ENCODE measurements at regions not wholly inside any gene's neighbourhood (a gene's known extent, or its start where the extent isn't known, plus 50 kb on each side); places are given as distances from the start of the nearest gene placed in this dataset.
"Not testable (repeated sequence)": the region's sequence is repeated elsewhere in the genome, so short reads cannot be mapped to it uniquely, and the experiment has no call there.

DNA sequence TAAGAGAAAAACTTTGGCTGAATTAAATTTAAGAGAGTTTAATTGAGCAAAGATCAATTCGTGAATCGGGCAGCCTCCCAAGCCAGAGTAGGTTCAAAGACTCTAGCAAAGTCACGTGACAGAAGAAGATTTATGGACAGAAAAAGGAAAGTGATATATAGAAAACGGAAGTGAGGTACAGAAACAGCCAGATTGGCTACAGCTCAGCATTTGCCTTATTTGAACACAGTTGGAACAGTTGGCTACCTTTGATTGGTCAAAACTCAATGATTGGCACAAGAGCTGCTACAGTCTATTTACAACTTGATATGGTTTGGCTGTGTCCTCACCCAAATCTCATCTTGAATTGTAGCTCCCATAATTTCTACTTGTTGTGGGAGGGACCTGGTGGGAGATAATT, 102.6 kb downstream of the PLG start:
- H3K4me3 ChIP-seq (ENCODE audit: low read length) = no peak overlapping the region
- no peak for DNase-seq (ENCODE audit: low read depth, low spot score)

DNA sequence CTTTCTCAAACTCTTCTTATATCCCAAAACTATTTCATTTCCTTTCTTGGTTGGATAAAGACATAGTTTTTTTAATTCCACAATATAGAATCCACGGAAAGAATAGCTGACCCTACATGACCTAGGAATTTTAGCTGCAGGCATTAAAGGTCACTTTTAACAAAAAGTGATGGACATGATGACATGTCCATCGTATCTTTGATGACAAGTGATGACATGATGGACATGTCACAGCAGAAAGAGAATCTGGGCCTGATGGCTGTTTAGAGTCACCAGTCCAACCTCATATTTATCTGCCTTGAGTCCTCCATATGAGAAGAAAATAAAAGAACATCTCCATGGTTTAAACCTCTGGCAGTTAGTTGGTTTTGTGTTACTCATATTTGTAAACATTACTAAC, 106.2 kb downstream of the PLG start:
- DNase-seq (ENCODE audit: low read depth, low spot score) = no peak
- H3K4me3 ChIP-seq (ENCODE audit: low read length) = no peak overlapping the region

DNA sequence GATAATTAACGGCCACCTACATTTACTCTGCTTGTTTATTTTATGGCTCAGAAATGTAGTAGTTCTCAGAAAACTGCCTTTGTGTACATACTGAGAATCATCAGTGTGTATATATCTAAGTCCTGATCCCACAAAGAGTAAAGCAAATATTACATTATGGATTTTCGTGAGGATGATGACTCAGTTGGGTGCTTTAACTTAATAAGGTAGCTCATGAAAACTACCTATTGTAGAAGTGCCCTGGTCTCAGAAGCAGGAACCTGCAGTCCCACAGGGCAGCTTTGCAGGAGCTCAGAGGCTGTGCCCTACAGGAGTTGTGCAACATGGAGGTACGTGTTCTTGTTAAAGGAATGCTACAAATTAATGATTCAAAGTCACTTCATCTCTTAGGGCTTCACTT, 108.2 kb downstream of the PLG start:
- no peak for DNase-seq (ENCODE audit: low read depth, low spot score)
- no peak overlapping the region for H3K4me3 ChIP-seq (ENCODE audit: low read length)

DNA sequence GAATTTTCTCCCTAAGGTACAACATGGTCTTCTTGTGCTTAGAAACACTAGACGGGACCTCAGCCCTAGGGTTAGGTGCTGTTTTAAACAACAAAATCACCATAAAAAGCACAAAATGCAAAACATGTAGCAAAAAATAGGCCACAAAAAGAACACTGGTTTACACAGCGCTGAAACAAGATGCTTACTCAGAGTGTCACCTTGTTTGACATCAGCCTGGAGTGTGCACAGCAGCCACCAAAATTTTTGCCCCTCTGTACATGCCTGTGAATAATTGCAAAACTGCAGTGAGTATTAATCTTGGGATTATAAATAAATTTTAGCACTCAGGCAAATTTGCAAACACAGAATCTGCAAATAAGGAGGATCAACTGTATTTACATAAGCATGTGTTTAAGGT, 110.1 kb downstream of the PLG start:
- no peak for DNase-seq (ENCODE audit: low read depth, low spot score)
- no peak overlapping the region for H3K4me3 ChIP-seq (ENCODE audit: low read length)

DNA sequence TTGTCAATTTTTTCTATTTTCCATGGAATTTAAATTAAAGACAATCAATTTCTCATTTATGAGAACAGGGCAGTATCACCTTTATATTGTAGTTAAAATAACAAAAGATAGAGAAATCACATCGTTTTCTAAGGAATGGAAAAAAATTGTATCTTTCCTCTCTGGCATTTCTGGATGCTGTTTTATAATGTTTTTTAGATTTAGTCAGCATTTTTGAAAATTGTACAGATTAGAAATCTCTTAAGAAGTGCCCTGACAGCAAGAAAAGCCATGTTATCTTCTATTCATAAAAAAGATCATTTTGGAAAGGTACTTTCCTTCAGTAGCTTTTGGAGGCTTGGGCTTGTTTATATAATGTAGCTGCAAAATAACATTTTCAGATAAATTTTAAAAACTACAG, 116.9 kb downstream of the PLG start:
- no peak overlapping the region for H3K4me3 ChIP-seq (ENCODE audit: low read length)
- no peak for DNase-seq (ENCODE audit: low read depth, low spot score)

DNA sequence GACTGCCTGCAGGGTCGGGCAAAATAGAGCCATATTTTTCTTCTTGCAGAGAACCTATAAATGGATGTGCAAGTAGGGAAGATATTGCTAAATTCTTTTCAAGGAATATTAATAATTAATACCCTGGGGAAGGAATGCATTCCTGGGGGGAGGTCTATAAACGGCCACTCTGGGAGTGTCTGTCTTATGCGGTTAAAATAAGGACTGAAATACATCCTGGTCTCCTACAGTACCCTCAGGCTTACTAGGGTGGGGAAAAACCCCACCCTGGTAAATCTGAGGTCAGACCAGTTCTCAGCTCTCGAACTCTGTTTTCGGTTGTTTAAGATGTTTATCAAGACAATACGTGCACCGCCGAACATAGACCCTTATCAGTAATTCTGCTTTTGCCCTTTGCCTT, 118.6 kb downstream of the PLG start:
- not testable (repeated sequence) for H3K4me3 ChIP-seq (ENCODE audit: low read length); DNase-seq (ENCODE audit: low read depth, low spot score)

DNA sequence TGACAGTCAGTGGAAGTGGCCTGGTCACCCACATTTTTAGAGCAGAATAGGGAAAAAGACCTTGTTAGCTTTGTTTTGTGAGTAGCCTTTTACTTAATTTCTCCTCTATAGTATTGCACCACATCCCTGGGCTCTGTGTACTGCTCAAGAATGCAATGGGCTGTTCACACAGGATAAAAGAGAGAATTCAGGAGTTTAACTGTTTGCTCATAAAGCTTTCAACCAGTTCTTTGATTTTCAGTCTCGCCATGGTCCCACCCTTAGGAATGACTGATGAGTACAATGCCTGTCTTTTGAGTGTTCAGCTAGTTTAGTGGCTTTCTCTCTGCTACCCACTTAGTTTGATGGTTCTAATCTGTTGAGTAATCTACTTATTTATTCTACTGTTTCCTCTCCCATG, 129.7 kb downstream of the PLG start:
- no peak for DNase-seq (ENCODE audit: low read depth, low spot score)
- no peak overlapping the region for H3K4me3 ChIP-seq (ENCODE audit: low read length)

DNA sequence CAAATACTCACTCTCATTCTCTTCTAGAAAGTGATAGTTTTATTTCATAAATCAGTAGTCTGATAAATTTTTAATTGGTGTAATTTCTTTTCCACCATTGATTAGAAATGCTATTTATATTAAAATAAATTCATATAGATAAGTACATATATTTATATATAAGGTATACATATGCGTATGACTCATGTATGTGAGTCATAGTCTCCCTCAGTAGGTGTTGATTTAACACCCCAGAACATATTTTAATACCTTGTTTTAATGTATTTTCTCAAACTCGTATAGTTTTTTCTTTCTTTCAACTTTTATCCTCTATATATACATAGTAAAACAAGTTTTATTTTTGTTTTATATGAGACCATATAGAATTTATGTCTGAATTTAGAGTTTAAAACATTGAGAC, 130.4 kb downstream of the PLG start:
- no peak for DNase-seq (ENCODE audit: low read depth, low spot score)

DNA sequence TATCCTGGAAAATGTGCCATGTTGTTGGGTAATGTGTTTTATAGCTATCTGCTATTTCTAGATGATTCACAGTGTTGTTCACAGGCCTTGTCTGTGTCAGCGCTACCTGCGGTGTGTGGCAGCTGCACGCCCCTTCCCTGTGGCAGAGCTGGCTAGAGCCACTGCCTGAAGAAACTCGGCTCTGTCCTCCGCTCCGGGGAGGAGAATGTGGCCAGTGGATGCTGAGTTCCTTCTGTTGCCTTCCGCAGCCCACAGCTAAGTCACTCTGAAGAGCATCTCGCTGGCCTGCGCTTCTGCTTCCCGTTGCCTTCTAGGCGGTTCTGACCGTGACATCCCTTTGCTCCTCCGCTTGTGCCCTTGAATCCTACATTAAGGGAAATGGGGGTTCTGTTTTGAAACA, 135.1 kb downstream of the PLG start:
- DNase-seq (ENCODE audit: low read depth, low spot score) = no peak
- no peak overlapping the region for H3K4me3 ChIP-seq (ENCODE audit: low read length)

More for the DNA sequence above, 130.4 kb downstream of the PLG start:
- no peak overlapping the region for H3K4me3 ChIP-seq (ENCODE audit: low read length)

DNA sequence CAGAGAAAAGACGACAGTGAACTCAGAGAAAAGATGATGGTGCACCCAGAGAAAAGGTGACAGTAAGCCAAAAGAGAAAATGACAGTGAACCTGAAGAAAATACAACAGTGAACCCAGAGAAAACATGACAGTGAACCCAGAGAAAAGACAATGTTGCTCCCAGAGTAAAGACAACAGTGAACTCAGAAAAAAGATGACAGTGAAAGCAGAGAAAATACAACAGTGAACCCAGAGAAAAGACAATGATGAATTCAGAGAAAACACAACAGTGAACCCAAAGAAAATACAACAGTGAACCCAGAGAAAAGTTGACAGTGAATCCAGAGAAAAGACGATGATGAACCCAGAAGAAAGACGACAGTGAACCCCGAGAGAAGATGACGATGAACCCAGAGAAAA, 140.5 kb upstream of the MAP3K4 start:
- DNase-seq (ENCODE audit: low read depth, low spot score) = no peak
- no peak overlapping the region for H3K4me3 ChIP-seq (ENCODE audit: low read length)

DNA sequence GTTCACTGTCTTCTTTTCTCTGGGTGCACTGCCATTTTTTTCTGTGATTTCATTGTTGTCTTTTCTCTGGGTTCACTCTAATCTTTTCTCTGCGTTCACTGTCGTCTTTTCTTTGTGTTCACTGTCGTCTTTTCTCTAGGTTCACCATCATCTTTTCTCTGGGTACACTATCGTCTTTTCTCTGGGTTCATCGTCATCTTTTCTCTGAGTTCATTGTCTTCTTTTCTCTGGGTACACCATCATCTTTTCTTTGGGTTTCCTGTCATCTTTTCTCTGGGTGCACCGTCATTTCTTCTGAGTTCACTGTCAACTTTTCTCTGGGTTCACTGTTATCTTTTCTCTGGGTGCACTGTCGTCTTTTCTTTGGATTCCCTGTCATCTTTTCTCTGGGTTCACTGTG, 137.6 kb upstream of the MAP3K4 start:
- no peak overlapping the region for H3K4me3 ChIP-seq (ENCODE audit: low read length)
- no peak for DNase-seq (ENCODE audit: low read depth, low spot score)

DNA sequence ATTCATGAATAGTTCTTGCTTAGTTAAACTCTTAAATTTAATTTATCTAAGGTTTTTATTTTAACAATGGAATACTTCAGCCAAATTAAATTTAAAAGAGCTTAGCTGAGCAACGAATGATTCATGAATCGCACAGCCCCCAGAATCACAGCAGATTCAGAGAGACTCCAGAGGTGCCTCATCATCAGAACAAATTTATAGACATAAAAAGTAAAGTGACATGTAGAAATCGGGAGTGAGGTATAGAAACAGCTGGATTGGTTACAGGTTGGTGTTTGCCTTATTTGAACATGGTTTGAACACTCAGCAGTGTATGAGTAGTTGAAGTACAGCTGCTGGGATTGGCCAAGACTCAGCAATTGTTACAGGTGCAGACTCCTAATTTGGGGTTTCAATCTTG, 132.7 kb upstream of the MAP3K4 start:
- no peak for DNase-seq (ENCODE audit: low read depth, low spot score)
- no peak overlapping the region for H3K4me3 ChIP-seq (ENCODE audit: low read length)

DNA sequence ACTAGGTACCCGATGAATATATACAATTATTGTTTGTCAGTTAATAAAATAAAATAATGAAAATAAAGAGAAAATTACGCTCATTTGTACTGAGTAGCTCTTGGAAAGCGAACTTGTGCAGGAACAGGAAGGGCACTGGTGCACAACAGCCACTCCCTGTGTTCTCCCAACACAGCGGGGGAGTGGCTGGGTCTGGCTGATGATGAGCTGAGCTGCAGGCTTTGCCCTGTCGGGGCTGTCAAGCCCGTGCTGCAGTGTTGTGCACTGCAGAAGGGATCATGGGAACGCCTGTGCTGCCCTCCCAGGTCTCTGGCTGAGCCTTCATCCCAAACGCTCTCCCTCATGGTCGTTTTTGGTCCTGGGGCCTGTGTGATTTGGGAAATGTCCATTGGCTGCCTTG, 131.7 kb upstream of the MAP3K4 start:
- H3K4me3 ChIP-seq (ENCODE audit: low read length) = no peak overlapping the region
- DNase-seq (ENCODE audit: low read depth, low spot score) = no peak

DNA sequence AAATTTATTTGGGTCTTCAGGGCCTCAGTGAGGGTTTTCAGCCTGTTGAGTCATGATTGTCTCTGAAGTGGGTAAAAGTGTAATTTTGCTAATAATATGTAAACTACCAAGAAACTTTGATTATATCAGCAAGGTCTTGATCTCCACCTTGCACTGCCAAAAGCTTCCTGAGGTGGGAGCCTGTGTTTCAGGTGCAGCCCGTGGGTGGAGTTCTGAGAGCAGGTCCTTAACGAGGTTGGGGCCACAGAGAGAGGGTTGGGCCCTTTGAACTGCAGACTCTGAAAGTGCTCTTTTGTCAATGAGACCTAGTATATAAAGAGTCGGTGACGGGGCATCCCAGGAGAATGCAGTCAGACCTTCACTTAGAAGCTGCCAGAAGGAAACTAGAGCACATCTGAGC, 129.7 kb upstream of the MAP3K4 start:
- H3K4me3 ChIP-seq (ENCODE audit: low read length) = no peak overlapping the region
- no peak for DNase-seq (ENCODE audit: low read depth, low spot score)

DNA sequence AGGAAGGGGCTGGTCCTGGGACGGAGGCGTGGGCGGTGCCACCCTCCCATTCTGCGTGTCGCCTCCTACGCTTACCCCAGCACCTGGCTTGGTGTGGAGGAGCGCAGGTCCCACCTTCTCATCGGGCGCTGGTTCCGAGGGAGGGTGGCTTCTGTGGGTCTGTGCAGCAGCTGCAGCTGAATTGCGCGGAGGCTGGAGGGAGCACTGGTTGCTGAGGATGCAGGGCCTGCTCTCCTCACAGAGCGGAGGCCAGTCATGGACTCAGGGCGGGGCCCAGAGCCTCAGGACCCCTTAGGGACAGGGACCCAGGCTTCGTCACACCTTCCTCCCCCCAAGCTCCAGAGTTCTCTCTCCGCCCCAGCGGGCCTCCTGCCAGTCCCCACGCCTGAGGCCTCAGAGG, 127.8 kb upstream of the MAP3K4 start:
- no peak for DNase-seq (ENCODE audit: low read depth, low spot score)
- no peak overlapping the region for H3K4me3 ChIP-seq (ENCODE audit: low read length)

DNA sequence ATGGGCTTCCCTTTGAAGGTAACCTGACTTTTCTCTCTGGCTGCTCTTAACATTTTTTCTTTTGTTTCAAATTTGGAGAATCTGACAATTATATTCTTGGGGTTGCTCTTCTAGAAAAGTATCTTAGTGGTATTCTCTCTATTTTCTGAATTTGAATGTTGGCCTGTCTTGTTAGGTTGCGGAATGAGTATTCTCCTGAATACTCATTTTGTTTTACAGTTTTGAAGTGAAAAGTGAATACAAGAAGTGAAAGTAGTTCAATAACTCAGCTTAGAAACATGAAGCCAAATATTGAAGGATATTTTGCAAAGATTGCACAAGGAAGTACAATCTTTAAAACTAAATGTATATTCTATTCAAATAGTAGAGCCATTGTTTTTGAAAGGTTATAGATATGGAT, 120.2 kb upstream of the MAP3K4 start:
- H3K4me3 ChIP-seq (ENCODE audit: low read length) = no peak overlapping the region
- no peak for DNase-seq (ENCODE audit: low read depth, low spot score)

DNA sequence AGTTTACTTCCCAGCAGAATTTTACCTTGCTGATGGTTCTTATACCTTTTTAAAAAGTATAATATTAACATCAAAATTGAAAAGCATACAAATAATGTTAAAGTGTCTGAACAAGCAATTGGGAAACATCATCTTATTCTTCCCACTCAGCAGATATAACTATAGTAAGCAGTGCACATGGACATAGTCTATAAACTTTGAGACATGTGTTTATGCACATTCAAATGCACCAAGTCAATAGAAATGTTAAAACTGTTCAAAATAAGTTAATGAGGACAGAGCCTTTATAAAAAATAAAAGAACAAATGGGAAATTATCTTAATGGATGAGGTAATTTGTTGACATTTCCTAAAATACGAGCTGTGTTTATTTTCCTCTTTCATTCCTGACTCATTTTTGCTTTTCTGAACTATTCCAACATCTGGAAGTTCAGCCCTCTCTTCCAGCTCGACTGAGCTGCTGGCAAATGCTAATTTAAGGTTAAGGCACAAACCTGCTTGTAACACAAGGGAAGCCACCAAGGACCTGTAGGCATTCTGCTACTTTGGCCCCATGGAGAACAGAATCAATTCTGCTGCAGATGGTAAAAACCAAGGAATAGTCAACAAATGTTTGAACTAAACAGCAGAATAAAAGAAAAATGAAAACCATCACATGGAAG, 110.3 kb upstream of the MAP3K4 start:
- no peak for DNase-seq (ENCODE audit: low read depth, low spot score)
- H3K4me3 ChIP-seq (ENCODE audit: low read length) = no peak overlapping the region

DNA sequence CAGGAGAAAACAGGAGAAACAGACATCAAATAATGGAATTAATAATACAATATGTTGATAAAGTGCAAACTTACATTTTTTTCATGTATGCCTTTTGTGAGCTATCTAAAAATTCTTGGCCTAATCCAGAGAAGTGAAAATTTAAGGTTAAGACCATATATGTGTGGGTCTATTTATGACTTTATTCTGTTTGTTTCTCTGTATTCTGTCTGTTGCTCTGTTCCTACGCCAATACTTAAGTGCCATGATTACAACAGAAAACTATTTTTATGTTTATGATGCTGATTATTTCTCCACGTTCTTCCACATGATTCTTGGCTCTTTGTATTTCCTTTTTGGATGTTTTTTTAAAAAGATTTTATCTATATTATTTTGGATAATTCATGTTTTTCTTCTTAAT, 109.6 kb upstream of the MAP3K4 start:
- no peak overlapping the region for H3K4me3 ChIP-seq (ENCODE audit: low read length)
- no peak for DNase-seq (ENCODE audit: low read depth, low spot score)

DNA sequence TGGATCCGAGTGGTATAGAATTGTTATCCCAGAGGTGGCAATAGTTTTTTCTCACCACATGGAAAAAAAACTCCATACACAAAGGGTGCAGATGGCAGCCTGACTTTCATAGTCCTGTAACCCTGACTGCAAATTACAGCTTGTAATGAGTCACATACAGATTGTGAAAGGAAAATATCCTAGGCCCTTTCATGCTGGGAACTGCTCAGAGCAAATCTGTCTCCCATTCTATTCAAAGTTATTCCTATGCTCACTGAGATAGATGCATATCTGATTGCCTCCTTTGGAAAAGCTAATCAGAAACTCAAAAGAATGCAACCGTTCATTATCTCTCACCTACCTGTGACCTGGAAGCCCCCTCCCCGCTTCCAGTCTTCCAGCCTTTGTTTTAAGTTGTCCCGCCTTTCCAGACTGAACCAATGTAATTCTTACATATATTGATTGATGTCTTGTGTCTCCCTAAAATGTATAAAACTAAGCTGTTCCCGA, 108.7 kb upstream of the MAP3K4 start:
- DNase-seq (ENCODE audit: low read depth, low spot score) = no peak
- no peak overlapping the region for H3K4me3 ChIP-seq (ENCODE audit: low read length)

DNA sequence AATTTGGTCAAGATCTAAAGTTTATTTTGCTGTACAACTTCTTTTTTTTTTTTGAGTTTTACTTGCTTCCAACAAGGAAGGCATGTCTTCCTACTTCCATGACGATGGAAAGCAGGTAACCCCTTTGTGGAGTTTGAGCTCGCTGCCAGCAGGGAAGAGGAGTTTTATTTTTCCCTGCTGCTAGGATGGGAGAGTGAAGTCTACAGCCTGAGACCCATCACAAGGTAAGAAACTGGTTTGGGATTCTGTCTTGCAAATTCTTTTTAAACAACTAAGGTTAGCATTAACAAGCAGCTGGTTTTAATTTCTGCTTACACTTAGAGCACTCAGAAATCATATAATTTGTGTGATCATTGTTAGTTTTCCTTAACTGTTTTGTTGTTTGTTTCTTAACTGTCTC, 108.0 kb upstream of the MAP3K4 start:
- no peak overlapping the region for H3K4me3 ChIP-seq (ENCODE audit: low read length)
- no peak for DNase-seq (ENCODE audit: low read depth, low spot score)

DNA sequence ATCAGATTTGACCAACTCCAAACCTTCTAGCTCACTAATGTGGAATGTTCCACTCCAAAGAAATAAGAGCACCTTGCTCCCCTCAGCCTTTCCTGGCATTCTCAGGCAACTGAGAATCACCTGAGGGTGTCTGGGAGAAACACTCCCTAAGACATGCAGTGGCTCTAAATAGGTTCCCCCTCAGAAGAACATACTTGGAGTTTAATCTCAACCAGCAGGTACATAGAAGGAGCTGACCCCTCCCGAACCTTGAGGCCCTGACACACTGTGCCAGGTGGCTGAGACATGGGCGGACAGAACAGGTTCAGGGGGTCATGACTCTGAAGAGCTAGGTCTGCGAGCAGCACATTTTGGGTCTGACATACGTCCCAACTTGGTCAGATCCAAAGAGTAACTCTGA, 107.6 kb upstream of the MAP3K4 start:
- DNase-seq (ENCODE audit: low read depth, low spot score) = no peak
- H3K4me3 ChIP-seq (ENCODE audit: low read length) = no peak overlapping the region

DNA sequence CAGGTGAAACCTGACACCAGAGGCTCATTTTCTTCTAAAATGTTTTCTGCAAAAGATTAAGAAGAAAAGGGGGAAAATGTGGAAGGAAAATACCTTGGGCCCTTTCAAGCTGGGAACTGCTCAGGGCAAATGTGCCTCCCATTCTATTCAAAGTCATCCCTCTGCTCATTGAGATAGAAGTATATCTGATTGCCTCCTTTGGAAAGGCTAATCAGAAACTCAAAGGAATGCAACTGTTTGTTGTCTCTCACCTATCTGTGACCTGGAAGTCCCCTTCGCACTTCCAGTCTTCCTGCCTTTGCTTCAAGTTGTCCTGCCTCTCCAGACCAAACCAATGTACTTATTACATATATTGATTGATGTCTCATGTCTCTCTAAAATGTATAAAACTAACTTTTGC, 102.4 kb upstream of the MAP3K4 start:
- not testable (repeated sequence) for H3K4me3 ChIP-seq (ENCODE audit: low read length); DNase-seq (ENCODE audit: low read depth, low spot score)

Data from Jurkat, Clone E6-1 (cell line).